ENCODE measurements at regions not wholly inside any gene's neighbourhood (a gene's known extent, or its start where the extent isn't known, plus 50 kb on each side); places are given as distances from the start of the nearest gene placed in this dataset.

DNA sequence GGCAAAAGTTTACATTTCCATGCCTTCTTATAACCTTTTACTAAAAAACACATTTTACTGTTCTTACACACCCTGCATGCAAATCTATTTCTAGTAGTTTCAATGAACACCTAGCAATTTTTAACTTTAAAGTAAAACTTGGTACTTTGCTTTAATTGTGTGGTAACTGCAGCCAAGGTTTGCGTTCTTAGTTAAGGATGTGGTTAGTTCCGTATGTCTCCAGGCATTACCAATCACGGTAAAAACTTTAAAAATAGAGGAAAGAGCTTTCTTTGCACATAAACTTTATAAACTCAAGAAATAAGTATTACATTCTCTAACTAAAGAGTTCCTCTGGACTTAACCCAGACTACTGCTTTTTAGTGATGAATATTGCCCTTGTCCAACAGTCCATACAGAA, 795.2 kb downstream of the SLC16A7 start:
- no peak for DNase-seq

- no peak for DNase-seq
Observed at GRCh38 chr12:60391791-60392190, 796.0 kb downstream of the SLC16A7 start.

- DNase-seq, result no peak
Observed at GRCh38 chr12:60393093-60393492, 797.3 kb downstream of the SLC16A7 start.

GRCh38 chr12:60394665-60395064, 798.8 kb downstream of the SLC16A7 start:
- DNase-seq, result no peak

- DNase-seq, result no peak
Observed at GRCh38 chr12:60398547-60398946, 802.7 kb downstream of the SLC16A7 start.

GRCh38 chr12:60399064-60399463, 803.2 kb downstream of the SLC16A7 start:
- DNase-seq, result no peak

DNA sequence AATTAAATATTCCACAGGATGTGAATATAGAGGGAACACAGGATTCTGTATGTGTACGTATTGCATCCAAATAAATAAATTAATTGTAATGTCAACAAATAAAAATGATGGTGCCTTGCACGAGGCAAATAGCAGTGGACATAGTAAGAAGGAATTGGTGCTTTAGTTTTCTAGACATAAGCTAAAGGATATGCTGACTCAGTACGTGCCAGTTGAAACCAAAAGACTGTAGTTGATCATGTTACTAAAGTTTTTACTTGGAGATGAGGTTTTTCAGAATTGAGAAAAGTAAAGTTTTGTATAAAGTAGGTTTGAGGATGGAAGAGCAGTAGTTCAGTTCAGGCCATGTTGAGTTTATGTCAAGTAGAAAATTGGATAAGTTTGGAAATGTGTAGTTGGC, 807.2 kb downstream of the SLC16A7 start:
- no peak for DNase-seq

DNA sequence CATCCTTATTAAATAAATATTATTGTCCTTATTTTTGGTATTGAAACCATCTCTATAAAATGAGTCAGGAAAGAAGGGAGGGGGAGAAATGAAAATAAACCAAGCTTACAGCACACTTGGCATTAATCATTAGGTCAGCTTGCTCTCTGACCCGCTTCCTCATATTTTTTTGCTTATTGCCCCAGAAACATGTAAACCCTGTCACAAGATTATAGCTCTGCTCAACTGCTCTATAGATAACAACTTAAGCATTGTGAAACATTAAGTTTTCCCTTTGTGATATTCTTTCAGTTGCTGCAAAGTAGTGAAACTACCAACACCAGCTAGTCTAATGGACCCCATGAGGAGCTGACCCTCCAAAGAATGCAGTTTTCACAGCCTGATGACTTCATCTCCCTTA, 819.5 kb downstream of the SLC16A7 start:
- no peak for DNase-seq

DNA sequence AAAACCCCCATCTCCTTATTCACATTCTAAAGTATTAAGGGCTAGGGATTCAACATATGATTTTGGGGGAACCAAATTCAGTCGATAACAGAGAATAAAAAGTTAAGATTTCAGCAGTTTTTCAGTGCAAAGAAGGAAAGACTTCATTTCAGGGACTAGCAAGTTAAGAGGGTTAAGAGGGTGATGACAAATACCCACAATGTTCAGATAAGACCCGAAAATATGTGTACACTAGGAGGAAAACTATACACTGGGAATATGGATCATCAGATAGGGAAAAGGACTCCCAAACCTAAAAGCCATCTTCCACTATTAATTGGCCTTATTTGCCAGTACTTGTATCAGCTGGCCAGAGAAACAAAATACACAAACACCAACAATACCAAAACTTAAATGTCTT, 824.2 kb downstream of the SLC16A7 start:
- DNase-seq, result no peak

GRCh38 chr12:60421741-60422140, 825.9 kb downstream of the SLC16A7 start:
- DNase-seq, result no peak

DNA sequence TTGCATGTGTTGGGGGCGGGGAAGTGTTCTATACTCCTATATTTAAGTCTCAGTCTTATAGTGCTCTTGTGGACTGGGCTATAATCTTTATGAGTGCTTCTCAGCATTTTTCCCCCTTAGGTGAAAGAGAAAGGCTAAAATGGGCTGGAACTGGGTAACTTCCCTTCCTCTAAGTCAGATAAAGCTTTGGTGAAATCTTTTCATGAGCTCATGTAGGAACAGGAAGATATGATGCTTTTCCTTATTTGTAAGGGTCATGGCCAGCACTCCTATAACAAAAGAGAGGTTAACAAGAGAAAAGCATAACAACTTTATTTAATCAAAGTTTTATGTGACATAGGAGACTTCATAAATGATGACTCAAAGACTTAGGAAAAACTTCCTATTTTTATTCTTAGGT, 841.5 kb downstream of the SLC16A7 start:
- DNase-seq, result no peak

GRCh38 chr12:60441577-60441976, 845.7 kb downstream of the SLC16A7 start:
- DNase-seq, result no peak

DNA sequence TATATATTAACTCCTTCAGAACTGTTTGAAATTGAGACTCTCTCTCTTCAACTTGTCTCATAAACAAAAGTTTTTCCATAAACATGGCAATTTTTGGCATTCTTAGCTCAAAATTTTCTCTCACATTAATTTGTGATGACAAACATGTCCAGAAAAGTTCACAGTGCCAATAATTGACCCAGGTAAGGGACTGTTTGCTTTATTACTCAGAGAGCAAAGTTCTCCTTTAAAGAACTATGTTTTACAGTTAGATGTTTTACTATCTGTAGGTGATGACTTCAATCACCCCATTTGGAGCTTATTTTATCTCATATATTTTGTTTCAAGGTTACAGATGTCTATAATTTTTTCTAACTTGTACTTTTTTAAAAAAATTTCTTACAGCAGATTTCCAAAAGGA, 855.6 kb downstream of the SLC16A7 start:
- DNase-seq, result no peak

- no peak for DNase-seq
Observed at GRCh38 chr12:60465060-60465459, 869.2 kb downstream of the SLC16A7 start.

GRCh38 chr12:60468546-60468945, 872.7 kb downstream of the SLC16A7 start:
- DNase-seq, result no peak

GRCh38 chr12:60475825-60476224, 880.0 kb downstream of the SLC16A7 start:
- no peak for DNase-seq

DNA sequence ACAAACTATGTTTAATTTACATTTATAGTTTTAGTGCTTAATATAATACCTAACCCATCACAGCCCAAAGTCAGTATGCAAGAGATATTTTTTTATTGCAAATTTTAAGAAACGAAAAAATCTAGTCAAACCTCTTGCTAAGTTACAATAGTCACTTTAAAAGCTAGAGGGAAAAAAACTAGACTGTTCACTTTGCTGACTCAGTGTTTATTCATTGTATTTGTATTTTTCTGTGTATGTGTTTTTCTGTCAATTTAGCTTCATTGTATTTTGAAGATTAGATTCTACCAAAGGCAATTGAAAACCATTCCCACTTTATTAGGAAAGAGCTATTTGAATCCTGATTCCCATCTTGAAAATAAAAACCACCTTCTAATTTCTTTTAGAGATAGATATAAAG, 891.5 kb downstream of the SLC16A7 start:
- no peak for DNase-seq

DNA sequence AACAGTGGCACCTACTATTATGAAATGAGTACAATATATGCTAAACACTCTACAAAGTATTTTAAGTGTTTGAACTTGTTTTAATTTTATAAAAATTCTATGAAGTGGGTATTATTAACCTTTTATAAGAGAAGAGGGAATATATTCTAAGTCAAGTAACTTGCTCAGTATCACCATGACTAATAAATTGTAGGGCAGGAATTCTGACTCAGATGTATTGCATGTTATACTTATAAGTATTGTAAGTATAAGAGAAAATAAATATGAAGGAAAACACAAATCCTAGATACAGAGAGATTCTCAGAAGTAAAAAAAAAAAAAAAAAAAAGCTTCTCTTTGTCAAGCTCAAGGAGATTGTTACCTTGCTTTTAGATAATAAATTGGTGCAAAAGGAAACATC, 893.2 kb downstream of the SLC16A7 start:
- DNase-seq, result no peak

DNA sequence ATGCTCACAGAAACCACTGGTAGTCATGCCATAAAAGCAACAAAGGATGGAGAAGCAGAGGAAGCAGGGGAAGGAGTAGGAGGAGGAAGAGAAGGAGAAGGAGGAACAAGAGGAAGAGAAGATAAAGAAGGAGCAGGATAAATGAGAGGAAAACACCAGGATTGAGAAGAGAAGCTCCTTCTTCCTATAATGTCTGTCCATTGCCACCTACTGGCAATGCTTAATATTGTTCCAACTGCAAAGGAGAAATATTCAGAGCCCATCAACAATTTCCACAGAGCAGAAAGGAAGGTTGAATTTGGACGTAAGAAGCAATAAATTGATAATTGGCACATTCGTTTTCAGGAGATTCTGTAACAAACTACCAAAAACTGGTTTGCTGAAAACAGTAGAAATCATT, 898.4 kb downstream of the SLC16A7 start:
- peak; percentile 70 for DNase-seq

- no peak for DNase-seq
Observed at GRCh38 chr12:60498656-60499055, 902.8 kb downstream of the SLC16A7 start.

DNA sequence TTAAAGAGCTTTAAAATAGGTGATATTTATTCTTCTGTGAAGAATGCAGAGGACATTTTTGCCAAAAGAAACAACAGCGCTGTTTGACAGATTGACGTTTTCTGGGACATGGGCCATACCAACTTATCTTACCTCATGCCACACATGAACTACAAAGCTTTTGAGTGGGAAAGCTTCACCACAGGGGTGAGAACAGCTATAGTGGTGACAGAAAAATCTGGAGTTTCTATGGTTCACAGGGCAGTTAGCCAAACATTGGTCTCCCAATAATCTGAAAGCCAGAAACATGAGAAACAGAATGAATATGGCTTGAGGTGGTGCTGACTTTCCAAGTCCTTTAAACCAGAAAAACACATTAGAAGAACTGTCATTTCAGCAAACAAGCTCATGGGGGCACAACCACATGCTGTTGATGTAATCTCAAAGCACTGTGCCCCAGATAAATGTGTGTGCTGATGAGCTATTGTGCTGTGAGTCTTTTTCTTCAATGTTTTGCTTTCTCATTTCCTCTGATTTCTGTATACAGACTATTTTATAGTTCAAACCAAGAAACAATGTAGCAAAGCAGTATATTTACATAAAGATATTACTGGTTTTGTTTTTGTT, 905.4 kb downstream of the SLC16A7 start:
- DNase-seq, result peak; percentile 6

DNA sequence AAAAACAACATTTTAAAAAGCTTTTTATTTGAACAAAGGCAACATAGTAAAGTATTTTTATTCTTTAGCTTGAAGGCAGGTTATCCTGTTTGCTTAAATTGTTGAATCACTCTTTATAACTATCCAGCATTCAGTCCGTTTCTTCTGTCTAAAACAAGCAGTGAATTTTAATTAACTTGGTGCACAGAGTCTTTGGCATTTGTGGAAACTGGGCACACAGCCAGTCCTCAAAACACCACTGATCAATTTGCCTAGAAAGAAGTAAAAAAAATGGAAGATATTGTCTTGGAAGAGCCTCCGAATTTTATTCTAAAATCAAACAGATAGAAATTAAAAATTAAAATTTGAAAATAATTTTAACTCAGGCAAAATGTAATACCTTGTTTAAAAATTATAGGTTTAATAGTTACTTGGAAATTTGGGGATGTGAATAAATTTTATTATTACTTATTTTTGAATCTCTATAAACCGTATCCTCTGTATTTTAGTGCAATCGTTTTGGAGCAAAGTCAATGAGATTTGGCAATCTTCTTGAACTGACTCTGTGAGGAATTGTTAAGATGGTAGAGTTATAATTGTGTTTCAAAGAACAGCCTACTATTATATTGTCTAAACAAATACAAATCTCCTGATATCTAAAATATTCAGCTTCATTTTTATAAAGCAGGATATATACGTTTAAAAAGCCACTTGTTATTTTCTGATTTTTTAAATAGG, 927.0 kb downstream of the SLC16A7 start:
- no peak for DNase-seq

GRCh38 chr12:60529261-60529660, 933.4 kb downstream of the SLC16A7 start:
- DNase-seq, result no peak

- DNase-seq, result no peak
Observed at GRCh38 chr12:60529723-60530122, 933.9 kb downstream of the SLC16A7 start.

GRCh38 chr12:60535363-60535762, 939.5 kb downstream of the SLC16A7 start:
- no peak for DNase-seq
